SH-SY5Y (cell line): ENCODE measurements at regions not wholly inside any gene's neighbourhood (a gene's known extent, or its start where the extent isn't known, plus 50 kb on each side); places are given as distances from the start of the nearest gene placed in this dataset.

ENCODE experiments used
- GATA2 ChIP-seq: IDR thresholded peaks from 2 replicates; pipeline ENCODE4 v1.6.1; 2011; ENCODE audit warnings: mild to moderate bottlenecking, low read depth, low read length
- GATA3 ChIP-seq: IDR thresholded peaks from 2 replicates; pipeline ENCODE4 v1.6.1; 2011; ENCODE audit warnings: low read depth, mild to moderate bottlenecking, low read length, moderate library complexity

- TF ChIP-seq GATA3 (no peak), GATA2 (no peak)
Measured at GRCh38 chr20:17849901-17850683, 118.5 kb downstream of the SNX5 start.
